Rectal smooth muscle tissue (tissue), 1 donor: ENCODE measurements at regions not wholly inside any gene's neighbourhood (a gene's known extent, or its start where the extent isn't known, plus 50 kb on each side); places are given as distances from the start of the nearest gene placed in this dataset.
"Not testable (repeated sequence)": the region's sequence is repeated elsewhere in the genome, so short reads cannot be mapped to it uniquely, and the experiment has no call there.

Experiments
- H3K27ac ChIP-seq: one replicate; pipeline ENCODE4 v1.7.0; 2013; ENCODE audit warnings: low read depth, low read length, inconsistent platforms
- H3K27me3 ChIP-seq: one replicate; pipeline ENCODE4 v1.7.0; 2013; ENCODE audit warnings: low read length; ENCODE audit not compliant: control insufficient read depth, insufficient read depth
- H3K36me3 ChIP-seq: one replicate; pipeline ENCODE4 v1.7.0; 2013; ENCODE audit warnings: low read length; ENCODE audit not compliant: control insufficient read depth, insufficient read depth
- H3K4me1 ChIP-seq: one replicate; pipeline ENCODE4 v1.7.0; 2013; ENCODE audit warnings: low read length; ENCODE audit not compliant: control insufficient read depth, insufficient read depth
- H3K4me3 ChIP-seq: one replicate; pipeline ENCODE4 v1.7.0; 2013; ENCODE audit warnings: low read length
- H3K9ac ChIP-seq: one replicate; pipeline ENCODE4 v1.7.0; 2013; ENCODE audit warnings: low read length

GRCh38 chr6:168938546-168938945, 315.1 kb downstream of the THBS2 start:
- peaks cover 18% of the 10 kb centered on the region for H3K4me1 ChIP-seq
- H3K4me3 ChIP-seq = no peak overlapping the region
- no peak overlapping the region for H3K27ac ChIP-seq

GRCh38 chr6:168937054-168937453, 316.6 kb downstream of the THBS2 start:
- Histone ChIP-seq H3K36me3 (no peaks in the 10 kb centered on the region), H3K9ac (no peak overlapping the region), H3K27ac (no peak overlapping the region), H3K4me1 (peaks cover 18% of the 10 kb centered on the region), H3K4me3 (no peak overlapping the region), H3K27me3 (no peaks in the 10 kb centered on the region)

More at GRCh38 chr6:168938546-168938945, 315.1 kb downstream of the THBS2 start:
- no peak overlapping the region for H3K9ac ChIP-seq
- no peaks in the 10 kb centered on the region for H3K27me3 ChIP-seq
- H3K36me3 ChIP-seq = no peaks in the 10 kb centered on the region

GRCh38 chr6:168935628-168936010, 318.0 kb downstream of the THBS2 start:
- H3K27ac ChIP-seq = no peak overlapping the region
- H3K36me3 ChIP-seq = no peaks in the 10 kb centered on the region

GRCh38 chr6:168934660-168935627, 318.7 kb downstream of the THBS2 start:
- Histone ChIP-seq H3K4me3 (no peak overlapping the region), H3K36me3 (no peaks in the 10 kb centered on the region), H3K9ac (no peak overlapping the region), H3K27me3 (no peaks in the 10 kb centered on the region), H3K4me1 (peaks cover 6% of the 10 kb centered on the region), H3K27ac (no peak overlapping the region)

More at GRCh38 chr6:168935628-168936010, 318.0 kb downstream of the THBS2 start:
- no peak overlapping the region for H3K4me3 ChIP-seq
- H3K27me3 ChIP-seq = no peaks in the 10 kb centered on the region
- no peak overlapping the region for H3K9ac ChIP-seq
- H3K4me1 ChIP-seq = peaks cover 12% of the 10 kb centered on the region

GRCh38 chr6:168932171-168932570, 321.5 kb downstream of the THBS2 start:
- not testable (repeated sequence) for H3K36me3 ChIP-seq, H3K27me3 ChIP-seq, H3K4me3 ChIP-seq, H3K9ac ChIP-seq, H3K27ac ChIP-seq, H3K4me1 ChIP-seq

- H3K27me3 ChIP-seq, H3K9ac ChIP-seq, H3K4me1 ChIP-seq, H3K27ac ChIP-seq, H3K36me3 ChIP-seq, H3K4me3 ChIP-seq: not testable (repeated sequence)
Measured at GRCh38 chr6:168931072-168931471, 322.6 kb downstream of the THBS2 start.

GRCh38 chr6:168929871-168930450, 323.7 kb downstream of the THBS2 start:
- Histone ChIP-seq H3K4me1 (no peaks in the 10 kb centered on the region), H3K27me3 (no peaks in the 10 kb centered on the region), H3K4me3 (no peak overlapping the region), H3K36me3 (no peaks in the 10 kb centered on the region), H3K9ac (no peak overlapping the region), H3K27ac (no peak overlapping the region)

- no peaks in the 10 kb centered on the region for H3K36me3 ChIP-seq
Measured at GRCh38 chr6:168928012-168928411, 325.6 kb downstream of the THBS2 start.

GRCh38 chr6:168927026-168927425, 326.6 kb downstream of the THBS2 start:
- Histone ChIP-seq H3K27me3 (no peaks in the 10 kb centered on the region), H3K4me1 (no peaks in the 10 kb centered on the region), H3K27ac (no peak overlapping the region), H3K36me3 (no peaks in the 10 kb centered on the region), H3K9ac (no peak overlapping the region), H3K4me3 (no peak overlapping the region)

More at GRCh38 chr6:168928012-168928411, 325.6 kb downstream of the THBS2 start:
- H3K27ac ChIP-seq = no peak overlapping the region
- H3K9ac ChIP-seq = no peak overlapping the region
- H3K4me1 ChIP-seq = no peaks in the 10 kb centered on the region
- no peaks in the 10 kb centered on the region for H3K27me3 ChIP-seq
- H3K4me3 ChIP-seq = no peak overlapping the region

GRCh38 chr6:168926306-168926705, 327.3 kb downstream of the THBS2 start:
- no peaks in the 10 kb centered on the region for H3K36me3 ChIP-seq
- H3K27me3 ChIP-seq = no peaks in the 10 kb centered on the region
- no peaks in the 10 kb centered on the region for H3K4me1 ChIP-seq
- no peak overlapping the region for H3K27ac ChIP-seq
- H3K9ac ChIP-seq = no peak overlapping the region
- no peak overlapping the region for H3K4me3 ChIP-seq

GRCh38 chr6:168925671-168926070, 328.0 kb downstream of the THBS2 start:
- no peak overlapping the region for H3K4me3 ChIP-seq
- H3K9ac ChIP-seq = no peak overlapping the region
- H3K36me3 ChIP-seq = no peaks in the 10 kb centered on the region
- H3K4me1 ChIP-seq = no peaks in the 10 kb centered on the region
- no peaks in the 10 kb centered on the region for H3K27me3 ChIP-seq
- H3K27ac ChIP-seq = no peak overlapping the region

GRCh38 chr6:168923171-168923570, 330.5 kb downstream of the THBS2 start:
- Histone ChIP-seq H3K27ac (no peak overlapping the region), H3K27me3 (no peaks in the 10 kb centered on the region), H3K9ac (no peak overlapping the region), H3K4me3 (no peak overlapping the region), H3K36me3 (no peaks in the 10 kb centered on the region), H3K4me1 (no peaks in the 10 kb centered on the region)
